Epithelial cell of esophagus (primary cell): ENCODE measurements at regions not wholly inside any gene's neighbourhood (a gene's known extent, or its start where the extent isn't known, plus 50 kb on each side); places are given as distances from the start of the nearest gene placed in this dataset.

Source experiments
- DNase-seq: peaks from one replicate; pipeline ENCODE4 v3.0.0; 2010; ENCODE audit warnings: low read depth
- H3K4me3 ChIP-seq: 2 replicates; pipeline ENCODE4 v1.5.1; 2011; ENCODE audit warnings: mild to moderate bottlenecking, low read length, control low read depth
- CTCF ChIP-seq: IDR thresholded peaks from 2 replicates; pipeline ENCODE4 v1.5.1; 2011; ENCODE audit warnings: low read depth, mild to moderate bottlenecking, low read length, control low read depth, inconsistent platforms; ENCODE audit not compliant: insufficient read depth; ENCODE audit errors: missing control alignments

GRCh38 chr16:17866996-17867395, 396.2 kb upstream of the XYLT1 start:
- TF ChIP-seq CTCF = no peak
- DNase-seq = no peak
- no peak overlapping the region for H3K4me3 ChIP-seq

GRCh38 chr16:17861981-17862479, 391.3 kb upstream of the XYLT1 start:
- TF ChIP-seq CTCF = no peak
- no peak overlapping the region for H3K4me3 ChIP-seq
- no peak for DNase-seq

- H3K4me3 ChIP-seq = no peak overlapping the region
- TF ChIP-seq CTCF = no peak
- DNase-seq = no peak
Measured at GRCh38 chr16:17858061-17858460, 387.3 kb upstream of the XYLT1 start.

GRCh38 chr16:17853958-17854357, 383.2 kb upstream of the XYLT1 start:
- no peak for TF ChIP-seq CTCF
- no peak for DNase-seq
- H3K4me3 ChIP-seq = no peak overlapping the region

GRCh38 chr16:17852977-17853702, 382.4 kb upstream of the XYLT1 start:
- H3K4me3 ChIP-seq = no peak overlapping the region
- DNase-seq = no peak
- no peak for TF ChIP-seq CTCF

GRCh38 chr16:17850581-17851250, 380.0 kb upstream of the XYLT1 start:
- H3K4me3 ChIP-seq = no peak overlapping the region
- no peak for DNase-seq
- no peak for TF ChIP-seq CTCF
